HEK293 (cell line): ENCODE measurements at regions not wholly inside any gene's neighbourhood (a gene's known extent, or its start where the extent isn't known, plus 50 kb on each side); places are given as distances from the start of the nearest gene placed in this dataset.

Experiments
- CTCF ChIP-seq: fragments of 450-650 bp; formaldehyde crosslinking; IDR thresholded peaks from 2 replicates; pipeline ENCODE4 v1.5.1; 2016; ENCODE audit warnings: missing biosample characterization, missing genetic modification characterization
- PBX3 ChIP-seq: sonication (generic); formaldehyde crosslinking; IDR thresholded peaks from 2 replicates; pipeline ENCODE4 v1.8.1; 2022; ENCODE audit warnings: mild to moderate bottlenecking, moderate library complexity, missing genetic modification reagents
- ZNF366 ChIP-seq: fragments of 450-650 bp; formaldehyde crosslinking; conservative IDR thresholded peaks from 2 replicates; pipeline ENCODE4 v1.5.1; 2016; ENCODE audit warnings: missing biosample characterization, missing genetic modification characterization
- ZNF37A ChIP-seq: fragments of 450-650 bp; IDR thresholded peaks from 2 replicates; pipeline ENCODE4 v1.5.1; 2018; ENCODE audit warnings: missing biosample characterization, missing genetic modification characterization
- ZNF561 ChIP-seq: fragments of 450-650 bp; IDR thresholded peaks from 2 replicates; pipeline ENCODE4 v1.5.1; 2018; ENCODE audit warnings: missing biosample characterization, missing genetic modification characterization, borderline replicate concordance

- TF ChIP-seq CTCF (no peak), PBX3 (CRISPR knock-in tag) (no peak), ZNF37A (tag by site-specific recombination) (no peak), ZNF366 (tag by site-specific recombination) (no peak), ZNF561 (no peak)
Observed at GRCh38 chr6:85920782-85921181, 278.1 kb upstream of the SYNCRIP start.
